Nephron (organoid): ENCODE measurements at regions not wholly inside any gene's neighbourhood (a gene's known extent, or its start where the extent isn't known, plus 50 kb on each side); places are given as distances from the start of the nearest gene placed in this dataset.
A peak's percentile ranks its signal among the peaks of the same experiment; 100 is the strongest.

ENCODE experiments used
- H3K27ac Mint-ChIP-seq, 3 experiments: 2 replicates each; pipeline ENCODE4 v1.8.0; 2020; ENCODE audit warnings: mixed read lengths in 3 of 3, mild to moderate bottlenecking in 2 of 3, moderate library complexity in 1 of 3
- H3K27me3 Mint-ChIP-seq: 2 replicates; pipeline ENCODE4 v1.8.0; 2021; ENCODE audit warnings: low read depth, mild to moderate bottlenecking, moderate library complexity, mixed read lengths
- H3K36me3 Mint-ChIP-seq: 2 replicates; pipeline ENCODE4 v1.8.0; 2020; ENCODE audit warnings: low read depth, mixed read lengths
- H3K4me1 Mint-ChIP-seq: 2 replicates; pipeline ENCODE4 v1.8.0; 2020; ENCODE audit warnings: mixed read lengths
- H3K4me3 Mint-ChIP-seq, 3 experiments: 2 replicates each; pipeline ENCODE4 v1.8.0; 2020; ENCODE audit warnings: mild to moderate bottlenecking in 3 of 3, mixed read lengths in 3 of 3, moderate library complexity in 2 of 3
- H3K9me3 Mint-ChIP-seq: 2 replicates; pipeline ENCODE4 v1.8.0; 2020; ENCODE audit warnings: mixed read lengths
- TF ChIP-seq, protein P1 (sequence below), 3 experiments: fragments of 200-600 bp; sonication (generic); IDR thresholded peaks; one replicate each; pipeline ENCODE4 v1.5.0; 2021; ENCODE audit warnings: antibody characterized with exemption in 3 of 3; ENCODE audit not compliant: unreplicated experiment in 3 of 3

- no peaks in the 10 kb centered on the region for H3K36me3 Mint-ChIP-seq
- peaks cover 19% of the 10 kb centered on the region for H3K4me1 Mint-ChIP-seq
- TF ChIP-seq, protein P1, sequence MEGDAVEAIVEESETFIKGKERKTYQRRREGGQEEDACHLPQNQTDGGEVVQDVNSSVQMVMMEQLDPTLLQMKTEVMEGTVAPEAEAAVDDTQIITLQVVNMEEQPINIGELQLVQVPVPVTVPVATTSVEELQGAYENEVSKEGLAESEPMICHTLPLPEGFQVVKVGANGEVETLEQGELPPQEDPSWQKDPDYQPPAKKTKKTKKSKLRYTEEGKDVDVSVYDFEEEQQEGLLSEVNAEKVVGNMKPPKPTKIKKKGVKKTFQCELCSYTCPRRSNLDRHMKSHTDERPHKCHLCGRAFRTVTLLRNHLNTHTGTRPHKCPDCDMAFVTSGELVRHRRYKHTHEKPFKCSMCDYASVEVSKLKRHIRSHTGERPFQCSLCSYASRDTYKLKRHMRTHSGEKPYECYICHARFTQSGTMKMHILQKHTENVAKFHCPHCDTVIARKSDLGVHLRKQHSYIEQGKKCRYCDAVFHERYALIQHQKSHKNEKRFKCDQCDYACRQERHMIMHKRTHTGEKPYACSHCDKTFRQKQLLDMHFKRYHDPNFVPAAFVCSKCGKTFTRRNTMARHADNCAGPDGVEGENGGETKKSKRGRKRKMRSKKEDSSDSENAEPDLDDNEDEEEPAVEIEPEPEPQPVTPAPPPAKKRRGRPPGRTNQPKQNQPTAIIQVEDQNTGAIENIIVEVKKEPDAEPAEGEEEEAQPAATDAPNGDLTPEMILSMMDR (IDR thresholded peaks at IDR 0.05; ENCODE audit: unreplicated experiment in 3 of 3), result no peak
- peaks cover 4% of the 10 kb centered on the region for H3K27me3 Mint-ChIP-seq
- H3K27ac Mint-ChIP-seq, result peak overlapping the region in 2 of 3 experiments; percentile 17 to 50
- no peaks in the 10 kb centered on the region for H3K9me3 Mint-ChIP-seq
- H3K4me3 Mint-ChIP-seq, result no peak overlapping the region
Observed at GRCh38 chr7:36006636-36007229, 146.3 kb upstream of the EEPD1 start.

GRCh38 chr7:36010656-36011587 lies 142.1 kb upstream of the EEPD1 start:
- TF ChIP-seq, protein P1 (IDR thresholded peaks at IDR 0.05; ENCODE audit: unreplicated experiment in 3 of 3), result no peak
- Mint-ChIP-seq H3K4me1 (peaks cover 19% of the 10 kb centered on the region), H3K36me3 (no peaks in the 10 kb centered on the region), H3K27me3 (no peaks in the 10 kb centered on the region), H3K4me3 (no peak overlapping the region), H3K9me3 (peaks cover 2% of the 10 kb centered on the region), H3K27ac (no peak overlapping the region)

DNA sequence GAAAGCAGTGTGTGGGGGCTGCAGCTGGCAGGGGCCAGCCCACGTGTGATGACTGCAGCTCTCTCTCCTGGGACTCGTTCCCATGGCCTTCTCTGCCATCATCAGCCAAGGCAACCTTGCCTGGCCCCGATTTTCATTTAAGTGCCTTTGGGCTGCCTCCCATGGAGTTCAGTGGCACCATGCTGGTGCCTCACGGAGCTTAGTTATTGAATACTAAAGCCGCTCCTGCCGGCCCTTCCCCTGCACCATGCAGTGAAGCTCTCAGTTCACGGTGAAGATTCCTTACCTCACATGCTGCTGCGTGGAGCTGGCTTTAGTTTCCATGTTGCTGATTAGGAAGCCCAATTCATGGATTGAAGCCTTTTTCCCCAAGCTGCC lies 141.5 kb upstream of the EEPD1 start:
- Mint-ChIP-seq H3K27me3 (no peaks in the 10 kb centered on the region), H3K36me3 (no peaks in the 10 kb centered on the region), H3K4me1 (peaks cover 14% of the 10 kb centered on the region), H3K9me3 (peaks cover 2% of the 10 kb centered on the region), H3K27ac (no peak overlapping the region), H3K4me3 (no peak overlapping the region)
- TF ChIP-seq, protein P1 (IDR thresholded peaks at IDR 0.05; ENCODE audit: unreplicated experiment in 3 of 3), result no peak

- Mint-ChIP-seq H3K27me3 (no peaks in the 10 kb centered on the region), H3K36me3 (no peaks in the 10 kb centered on the region), H3K27ac (no peak overlapping the region), H3K4me3 (no peak overlapping the region), H3K4me1 (peaks cover 8% of the 10 kb centered on the region), H3K9me3 (peaks cover 2% of the 10 kb centered on the region)
- TF ChIP-seq, protein P1 (IDR thresholded peaks at IDR 0.05; ENCODE audit: unreplicated experiment in 3 of 3), result no peak
Observed at GRCh38 chr7:36013246-36014014, 139.6 kb upstream of the EEPD1 start.

GRCh38 chr7:36014961-36015360 lies 138.1 kb upstream of the EEPD1 start:
- H3K36me3 Mint-ChIP-seq, result no peaks in the 10 kb centered on the region
- no peak overlapping the region for H3K27ac Mint-ChIP-seq
- H3K27me3 Mint-ChIP-seq, result no peaks in the 10 kb centered on the region
- TF ChIP-seq, protein P1 (IDR thresholded peaks at IDR 0.05; ENCODE audit: unreplicated experiment in 3 of 3), result no peak
- peaks cover 2% of the 10 kb centered on the region for H3K9me3 Mint-ChIP-seq
- no peak overlapping the region for H3K4me3 Mint-ChIP-seq
- H3K4me1 Mint-ChIP-seq, result peaks cover 10% of the 10 kb centered on the region
